ENCODE measurements at regions not wholly inside any gene's neighbourhood (a gene's known extent, or its start where the extent isn't known, plus 50 kb on each side); places are given as distances from the start of the nearest gene placed in this dataset.

DNA sequence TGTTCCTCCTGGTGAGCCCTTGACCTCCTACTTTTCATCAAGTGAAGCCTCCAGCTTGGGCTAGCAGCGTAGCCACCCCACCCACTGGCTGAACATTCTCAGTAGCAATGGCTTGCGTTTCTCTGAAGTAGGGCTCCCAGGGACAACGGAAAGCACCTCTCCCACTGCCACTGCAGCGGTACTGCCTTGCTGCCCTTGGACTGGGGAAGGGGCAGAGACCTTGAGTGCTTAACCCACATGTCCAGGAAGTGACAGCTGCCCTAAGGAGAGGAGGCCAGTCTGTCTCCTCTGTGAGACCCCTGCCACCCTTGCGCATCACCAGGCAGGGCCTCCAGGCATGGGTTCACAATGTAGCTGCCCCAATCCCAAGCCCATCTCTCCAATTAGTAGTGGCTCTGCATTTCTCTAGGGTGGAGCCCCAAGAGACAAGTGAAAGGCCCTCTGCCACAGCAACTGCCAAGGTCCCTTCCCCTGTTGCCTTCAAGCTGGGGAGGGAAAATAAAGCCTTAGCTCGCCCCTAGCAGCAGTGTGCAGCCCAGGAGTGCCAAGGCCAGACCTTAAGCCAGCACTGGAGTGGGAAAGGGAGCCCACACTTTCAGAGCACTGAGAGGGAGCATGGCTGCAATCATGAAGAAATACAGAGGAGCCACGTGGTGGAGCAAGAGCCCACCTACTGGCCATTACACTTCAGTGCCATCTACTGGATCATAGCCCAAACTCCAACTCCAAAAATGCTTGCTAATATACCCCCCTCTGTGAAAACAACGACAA, 175.9 kb upstream of the TRPC4 start:
- TF ChIP-seq, protein P1, sequence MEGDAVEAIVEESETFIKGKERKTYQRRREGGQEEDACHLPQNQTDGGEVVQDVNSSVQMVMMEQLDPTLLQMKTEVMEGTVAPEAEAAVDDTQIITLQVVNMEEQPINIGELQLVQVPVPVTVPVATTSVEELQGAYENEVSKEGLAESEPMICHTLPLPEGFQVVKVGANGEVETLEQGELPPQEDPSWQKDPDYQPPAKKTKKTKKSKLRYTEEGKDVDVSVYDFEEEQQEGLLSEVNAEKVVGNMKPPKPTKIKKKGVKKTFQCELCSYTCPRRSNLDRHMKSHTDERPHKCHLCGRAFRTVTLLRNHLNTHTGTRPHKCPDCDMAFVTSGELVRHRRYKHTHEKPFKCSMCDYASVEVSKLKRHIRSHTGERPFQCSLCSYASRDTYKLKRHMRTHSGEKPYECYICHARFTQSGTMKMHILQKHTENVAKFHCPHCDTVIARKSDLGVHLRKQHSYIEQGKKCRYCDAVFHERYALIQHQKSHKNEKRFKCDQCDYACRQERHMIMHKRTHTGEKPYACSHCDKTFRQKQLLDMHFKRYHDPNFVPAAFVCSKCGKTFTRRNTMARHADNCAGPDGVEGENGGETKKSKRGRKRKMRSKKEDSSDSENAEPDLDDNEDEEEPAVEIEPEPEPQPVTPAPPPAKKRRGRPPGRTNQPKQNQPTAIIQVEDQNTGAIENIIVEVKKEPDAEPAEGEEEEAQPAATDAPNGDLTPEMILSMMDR (conservative IDR thresholded peaks at IDR 0.05; ENCODE audit: low read length): peak; percentile 49
- TF ChIP-seq EZH2phosphoT487 (IDR thresholded peaks at IDR 0.05; ENCODE audit: borderline replicate concordance): no peak

All from Loucy (cell line).